ENCODE measurements at regions not wholly inside any gene's neighbourhood (a gene's known extent, or its start where the extent isn't known, plus 50 kb on each side); places are given as distances from the start of the nearest gene placed in this dataset.

- Histone ChIP-seq H3K4me3 (ENCODE audit: low read depth, low read length) (no peak overlapping the region), H3K27ac (no peak overlapping the region), H3K27me3 (replicated peaks) (no peaks in the 10 kb centered on the region), H3K36me3 (replicated peaks) (no peaks in the 10 kb centered on the region)
- no peak for TF ChIP-seq CTCF (IDR thresholded peaks at IDR 0.05; ENCODE audit: low read depth, low read length, missing control alignments)
- in situ Hi-C loops (cut with HindIII; ENCODE audit: low pct_ligation_motif_present, low sequenced_read_pairs): no loop called here
- DNase-seq: no peak
These were observed 88.9 kb downstream of the DMAC1 start for GRCh38 chr9:7710686-7711085.

GRCh38 chr9:7707934-7708333, 91.6 kb downstream of the DMAC1 start:
- Histone ChIP-seq H3K27ac (no peak overlapping the region), H3K4me3 (ENCODE audit: low read depth, low read length) (no peak overlapping the region), H3K36me3 (replicated peaks) (no peaks in the 10 kb centered on the region), H3K27me3 (replicated peaks) (no peaks in the 10 kb centered on the region)
- no peak for DNase-seq
- no peak for TF ChIP-seq CTCF (IDR thresholded peaks at IDR 0.05; ENCODE audit: low read depth, low read length, missing control alignments)
- in situ Hi-C loops (cut with HindIII; ENCODE audit: low pct_ligation_motif_present, low sequenced_read_pairs): no loop called here

- TF ChIP-seq CTCF (IDR thresholded peaks at IDR 0.05; ENCODE audit: low read depth, low read length, missing control alignments): no peak
- in situ Hi-C loops (cut with HindIII; ENCODE audit: low pct_ligation_motif_present, low sequenced_read_pairs): no loop called here
- H3K27me3 ChIP-seq (replicated peaks): no peaks in the 10 kb centered on the region
These were observed 95.0 kb downstream of the DMAC1 start for GRCh38 chr9:7704543-7704942.

GRCh38 chr9:7691909-7692308, 107.7 kb downstream of the DMAC1 start:
- Histone ChIP-seq H3K4me3 (ENCODE audit: low read depth, low read length) (no peak overlapping the region), H3K36me3 (replicated peaks) (no peaks in the 10 kb centered on the region), H3K27me3 (replicated peaks) (no peaks in the 10 kb centered on the region), H3K27ac (no peak overlapping the region)
- DNase-seq: no peak
- no peak for TF ChIP-seq CTCF (IDR thresholded peaks at IDR 0.05; ENCODE audit: low read depth, low read length, missing control alignments)
- in situ Hi-C loops (cut with HindIII; ENCODE audit: low pct_ligation_motif_present, low sequenced_read_pairs): no loop called here

More at GRCh38 chr9:7704543-7704942, 95.0 kb downstream of the DMAC1 start:
- H3K27ac ChIP-seq: no peak overlapping the region
- DNase-seq: no peak
- H3K4me3 ChIP-seq (ENCODE audit: low read depth, low read length): no peak overlapping the region
- no peaks in the 10 kb centered on the region for H3K36me3 ChIP-seq (replicated peaks)

- DNase-seq: no peak
- in situ Hi-C loops (cut with HindIII; ENCODE audit: low pct_ligation_motif_present, low sequenced_read_pairs): no loop called here
- Histone ChIP-seq H3K27me3 (replicated peaks) (no peaks in the 10 kb centered on the region), H3K36me3 (replicated peaks) (no peaks in the 10 kb centered on the region), H3K4me3 (ENCODE audit: low read depth, low read length) (no peak overlapping the region), H3K27ac (no peak overlapping the region)
- no peak for TF ChIP-seq CTCF (IDR thresholded peaks at IDR 0.05; ENCODE audit: low read depth, low read length, missing control alignments)
These were observed 109.6 kb downstream of the DMAC1 start for GRCh38 chr9:7690014-7690413.

GRCh38 chr9:7688626-7689025, 111.0 kb downstream of the DMAC1 start:
- Histone ChIP-seq H3K36me3 (replicated peaks) (no peaks in the 10 kb centered on the region), H3K27me3 (replicated peaks) (no peaks in the 10 kb centered on the region), H3K4me3 (ENCODE audit: low read depth, low read length) (no peak overlapping the region), H3K27ac (no peak overlapping the region)
- no peak for TF ChIP-seq CTCF (IDR thresholded peaks at IDR 0.05; ENCODE audit: low read depth, low read length, missing control alignments)
- in situ Hi-C loops (cut with HindIII; ENCODE audit: low pct_ligation_motif_present, low sequenced_read_pairs): no loop called here
- no peak for DNase-seq

All from brain microvascular endothelial cell (primary cell).